Keratinocyte (primary cell): ENCODE measurements at regions not wholly inside any gene's neighbourhood (a gene's known extent, or its start where the extent isn't known, plus 50 kb on each side); places are given as distances from the start of the nearest gene placed in this dataset.
"Not testable (repeated sequence)": the region's sequence is repeated elsewhere in the genome, so short reads cannot be mapped to it uniquely, and the experiment has no call there.

Experiments used
- CTCF ChIP-seq, 3 experiments: IDR thresholded peaks in 1 of 3; conservative IDR thresholded peaks in 1 of 3; optimal IDR thresholded peaks in 1 of 3; 2 replicates in 2 of 3; 3 replicates in 1 of 3; pipeline versions ENCODE3 to v1.5.1; 2011; ENCODE audit warnings: low read length in 3 of 3, mild to moderate bottlenecking in 3 of 3, moderate library complexity in 2 of 3, control low read depth in 1 of 3, inconsistent platforms in 1 of 3; ENCODE audit not compliant: insufficient read depth in 2 of 3; ENCODE audit errors: extremely low read depth in 1 of 3
- EZH2 ChIP-seq: IDR thresholded peaks from one replicate; pipeline ENCODE4 v1.6.1; 2012; ENCODE audit warnings: inconsistent platforms, mild to moderate bottlenecking, low read length, moderate library complexity

- TF ChIP-seq CTCF (optimal IDR thresholded peaks at IDR 0.05 in 1 of 3, IDR thresholded peaks at IDR 0.05 in 1 of 3, conservative IDR thresholded peaks at IDR 0.05 in 1 of 3; ENCODE audit: extremely low read depth in 1 of 3, insufficient read depth in 2 of 3, low read length in 3 of 3); EZH2: not testable (repeated sequence)
Observed at GRCh38 chr9:40221596-40222233, 866.2 kb downstream of the SPATA31A1 start.
